ENCODE measurements at regions not wholly inside any gene's neighbourhood (a gene's known extent, or its start where the extent isn't known, plus 50 kb on each side); places are given as distances from the start of the nearest gene placed in this dataset.

DNA sequence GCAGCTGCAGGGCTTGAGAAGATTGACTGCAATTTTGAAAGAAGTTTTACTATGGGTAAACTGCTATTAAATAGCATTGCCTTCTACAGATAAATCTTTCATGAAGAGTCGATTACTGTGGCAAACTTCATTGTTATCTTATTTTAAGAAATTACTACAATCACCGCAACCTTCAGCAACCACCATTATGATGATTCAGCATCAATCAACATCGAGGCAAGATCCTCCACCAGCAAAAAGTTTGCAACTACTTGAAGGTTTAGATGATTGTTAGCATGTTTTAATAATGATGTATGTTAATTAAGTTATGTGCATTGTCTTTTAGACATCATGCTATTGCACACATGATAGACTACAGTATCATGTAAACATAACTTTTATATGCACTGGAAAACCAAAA lies 1511.0 kb downstream of the FSTL5 start:
- TF ChIP-seq, protein P1, sequence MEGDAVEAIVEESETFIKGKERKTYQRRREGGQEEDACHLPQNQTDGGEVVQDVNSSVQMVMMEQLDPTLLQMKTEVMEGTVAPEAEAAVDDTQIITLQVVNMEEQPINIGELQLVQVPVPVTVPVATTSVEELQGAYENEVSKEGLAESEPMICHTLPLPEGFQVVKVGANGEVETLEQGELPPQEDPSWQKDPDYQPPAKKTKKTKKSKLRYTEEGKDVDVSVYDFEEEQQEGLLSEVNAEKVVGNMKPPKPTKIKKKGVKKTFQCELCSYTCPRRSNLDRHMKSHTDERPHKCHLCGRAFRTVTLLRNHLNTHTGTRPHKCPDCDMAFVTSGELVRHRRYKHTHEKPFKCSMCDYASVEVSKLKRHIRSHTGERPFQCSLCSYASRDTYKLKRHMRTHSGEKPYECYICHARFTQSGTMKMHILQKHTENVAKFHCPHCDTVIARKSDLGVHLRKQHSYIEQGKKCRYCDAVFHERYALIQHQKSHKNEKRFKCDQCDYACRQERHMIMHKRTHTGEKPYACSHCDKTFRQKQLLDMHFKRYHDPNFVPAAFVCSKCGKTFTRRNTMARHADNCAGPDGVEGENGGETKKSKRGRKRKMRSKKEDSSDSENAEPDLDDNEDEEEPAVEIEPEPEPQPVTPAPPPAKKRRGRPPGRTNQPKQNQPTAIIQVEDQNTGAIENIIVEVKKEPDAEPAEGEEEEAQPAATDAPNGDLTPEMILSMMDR (IDR thresholded peaks at IDR 0.05 in 2 of 3, conservative IDR thresholded peaks at IDR 0.05 in 1 of 3; ENCODE audit: control insufficient read depth in 2 of 3, extremely low read depth in 1 of 3, insufficient read depth in 1 of 3, low read depth in 3 of 3, low read length in 3 of 3): no peak
- TF ChIP-seq LARP7 (IDR thresholded peaks at IDR 0.05) (no peak), POLR2AphosphoS5 (IDR thresholded peaks at IDR 0.05; ENCODE audit: low read length) (no peak), GABPA (IDR thresholded peaks at IDR 0.05; ENCODE audit: low read depth) (no peak), ZNF274 (IDR thresholded peaks at IDR 0.05; ENCODE audit: insufficient read depth, insufficient read length) (no peak), FOXM1 (IDR thresholded peaks at IDR 0.05; ENCODE audit: low read depth, low read length) (no peak)
- TF ChIP-seq, protein P2, sequence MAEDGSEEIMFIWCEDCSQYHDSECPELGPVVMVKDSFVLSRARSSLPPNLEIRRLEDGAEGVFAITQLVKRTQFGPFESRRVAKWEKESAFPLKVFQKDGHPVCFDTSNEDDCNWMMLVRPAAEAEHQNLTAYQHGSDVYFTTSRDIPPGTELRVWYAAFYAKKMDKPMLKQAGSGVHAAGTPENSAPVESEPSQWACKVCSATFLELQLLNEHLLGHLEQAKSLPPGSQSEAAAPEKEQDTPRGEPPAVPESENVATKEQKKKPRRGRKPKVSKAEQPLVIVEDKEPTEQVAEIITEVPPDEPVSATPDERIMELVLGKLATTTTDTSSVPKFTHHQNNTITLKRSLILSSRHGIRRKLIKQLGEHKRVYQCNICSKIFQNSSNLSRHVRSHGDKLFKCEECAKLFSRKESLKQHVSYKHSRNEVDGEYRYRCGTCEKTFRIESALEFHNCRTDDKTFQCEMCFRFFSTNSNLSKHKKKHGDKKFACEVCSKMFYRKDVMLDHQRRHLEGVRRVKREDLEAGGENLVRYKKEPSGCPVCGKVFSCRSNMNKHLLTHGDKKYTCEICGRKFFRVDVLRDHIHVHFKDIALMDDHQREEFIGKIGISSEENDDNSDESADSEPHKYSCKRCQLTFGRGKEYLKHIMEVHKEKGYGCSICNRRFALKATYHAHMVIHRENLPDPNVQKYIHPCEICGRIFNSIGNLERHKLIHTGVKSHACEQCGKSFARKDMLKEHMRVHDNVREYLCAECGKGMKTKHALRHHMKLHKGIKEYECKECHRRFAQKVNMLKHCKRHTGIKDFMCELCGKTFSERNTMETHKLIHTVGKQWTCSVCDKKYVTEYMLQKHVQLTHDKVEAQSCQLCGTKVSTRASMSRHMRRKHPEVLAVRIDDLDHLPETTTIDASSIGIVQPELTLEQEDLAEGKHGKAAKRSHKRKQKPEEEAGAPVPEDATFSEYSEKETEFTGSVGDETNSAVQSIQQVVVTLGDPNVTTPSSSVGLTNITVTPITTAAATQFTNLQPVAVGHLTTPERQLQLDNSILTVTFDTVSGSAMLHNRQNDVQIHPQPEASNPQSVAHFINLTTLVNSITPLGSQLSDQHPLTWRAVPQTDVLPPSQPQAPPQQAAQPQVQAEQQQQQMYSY (CRISPR knock-in tag; IDR thresholded peaks at IDR 0.05): no peak
- TF ChIP-seq, protein P3, sequence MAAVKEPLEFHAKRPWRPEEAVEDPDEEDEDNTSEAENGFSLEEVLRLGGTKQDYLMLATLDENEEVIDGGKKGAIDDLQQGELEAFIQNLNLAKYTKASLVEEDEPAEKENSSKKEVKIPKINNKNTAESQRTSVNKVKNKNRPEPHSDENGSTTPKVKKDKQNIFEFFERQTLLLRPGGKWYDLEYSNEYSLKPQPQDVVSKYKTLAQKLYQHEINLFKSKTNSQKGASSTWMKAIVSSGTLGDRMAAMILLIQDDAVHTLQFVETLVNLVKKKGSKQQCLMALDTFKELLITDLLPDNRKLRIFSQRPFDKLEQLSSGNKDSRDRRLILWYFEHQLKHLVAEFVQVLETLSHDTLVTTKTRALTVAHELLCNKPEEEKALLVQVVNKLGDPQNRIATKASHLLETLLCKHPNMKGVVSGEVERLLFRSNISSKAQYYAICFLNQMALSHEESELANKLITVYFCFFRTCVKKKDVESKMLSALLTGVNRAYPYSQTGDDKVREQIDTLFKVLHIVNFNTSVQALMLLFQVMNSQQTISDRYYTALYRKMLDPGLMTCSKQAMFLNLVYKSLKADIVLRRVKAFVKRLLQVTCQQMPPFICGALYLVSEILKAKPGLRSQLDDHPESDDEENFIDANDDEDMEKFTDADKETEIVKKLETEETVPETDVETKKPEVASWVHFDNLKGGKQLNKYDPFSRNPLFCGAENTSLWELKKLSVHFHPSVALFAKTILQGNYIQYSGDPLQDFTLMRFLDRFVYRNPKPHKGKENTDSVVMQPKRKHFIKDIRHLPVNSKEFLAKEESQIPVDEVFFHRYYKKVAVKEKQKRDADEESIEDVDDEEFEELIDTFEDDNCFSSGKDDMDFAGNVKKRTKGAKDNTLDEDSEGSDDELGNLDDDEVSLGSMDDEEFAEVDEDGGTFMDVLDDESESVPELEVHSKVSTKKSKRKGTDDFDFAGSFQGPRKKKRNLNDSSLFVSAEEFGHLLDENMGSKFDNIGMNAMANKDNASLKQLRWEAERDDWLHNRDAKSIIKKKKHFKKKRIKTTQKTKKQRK (IDR thresholded peaks at IDR 0.05; ENCODE audit: low read depth, low read length): no peak
- TF ChIP-seq, protein P4, sequence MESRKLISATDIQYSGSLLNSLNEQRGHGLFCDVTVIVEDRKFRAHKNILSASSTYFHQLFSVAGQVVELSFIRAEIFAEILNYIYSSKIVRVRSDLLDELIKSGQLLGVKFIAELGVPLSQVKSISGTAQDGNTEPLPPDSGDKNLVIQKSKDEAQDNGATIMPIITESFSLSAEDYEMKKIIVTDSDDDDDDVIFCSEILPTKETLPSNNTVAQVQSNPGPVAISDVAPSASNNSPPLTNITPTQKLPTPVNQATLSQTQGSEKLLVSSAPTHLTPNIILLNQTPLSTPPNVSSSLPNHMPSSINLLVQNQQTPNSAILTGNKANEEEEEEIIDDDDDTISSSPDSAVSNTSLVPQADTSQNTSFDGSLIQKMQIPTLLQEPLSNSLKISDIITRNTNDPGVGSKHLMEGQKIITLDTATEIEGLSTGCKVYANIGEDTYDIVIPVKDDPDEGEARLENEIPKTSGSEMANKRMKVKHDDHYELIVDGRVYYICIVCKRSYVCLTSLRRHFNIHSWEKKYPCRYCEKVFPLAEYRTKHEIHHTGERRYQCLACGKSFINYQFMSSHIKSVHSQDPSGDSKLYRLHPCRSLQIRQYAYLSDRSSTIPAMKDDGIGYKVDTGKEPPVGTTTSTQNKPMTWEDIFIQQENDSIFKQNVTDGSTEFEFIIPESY (IDR thresholded peaks at IDR 0.05): no peak
